Stimulated activated naive B cell treated with anti-CD40 and anti-IgM and Interleukin-4, amounts not matched to agents 10 μg/mL and 1 μg/mL and 100 μg/mL, for 72 hours (primary cell): ENCODE measurements at regions not wholly inside any gene's neighbourhood (a gene's known extent, or its start where the extent isn't known, plus 50 kb on each side); places are given as distances from the start of the nearest gene placed in this dataset.

ENCODE experiments used
- ATAC-seq, 2 donors: fragments of 150-1000 bp; cut with Tn5 transposase; replicated peaks; 2 replicates each; pipeline ENCODE4 v1.10.0; 2021; ENCODE audit warnings: moderate library complexity in 1 of 2
- DNase-seq: peaks from one replicate; pipeline ENCODE4 v3.0.0; 2021
- H3K27ac Mint-ChIP-seq: one replicate; pipeline ENCODE4 v1.8.0; 2022; ENCODE audit warnings: mild to moderate bottlenecking, mixed read lengths
- H3K27me3 Mint-ChIP-seq, 2 donors: one replicate each; pipeline ENCODE4 v1.8.0; 2022; ENCODE audit warnings: mixed read lengths in 2 of 2
- H3K36me3 Mint-ChIP-seq, 2 donors: one replicate each; pipeline ENCODE4 v1.8.0; 2022; ENCODE audit warnings: mixed read lengths in 2 of 2, mild to moderate bottlenecking in 1 of 2
- H3K4me1 Mint-ChIP-seq, 2 donors: one replicate each; pipeline ENCODE4 v1.8.0; 2022; ENCODE audit warnings: mixed read lengths in 2 of 2, mild to moderate bottlenecking in 1 of 2
- H3K4me3 Mint-ChIP-seq, 2 donors: one replicate each; pipeline ENCODE4 v1.8.0; 2022; ENCODE audit warnings: mild to moderate bottlenecking in 2 of 2, mixed read lengths in 2 of 2, moderate library complexity in 1 of 2
- H3K9me3 Mint-ChIP-seq, 2 donors: one replicate each; pipeline ENCODE4 v1.8.0; 2022; ENCODE audit warnings: mixed read lengths in 2 of 2, mild to moderate bottlenecking in 1 of 2

GRCh38 chr11:110000850-110001249 is 92.3 kb upstream of the ZC3H12C start:
- no peak for DNase-seq
- peaks cover 2 to 4% of the 10 kb centered on the region in 2 donors for H3K9me3 Mint-ChIP-seq
- H3K4me1 Mint-ChIP-seq = peaks cover 14 to 21% of the 10 kb centered on the region in 2 donors
- H3K27me3 Mint-ChIP-seq = peaks cover 16 to 33% of the 10 kb centered on the region in 2 donors
- H3K27ac Mint-ChIP-seq = peak overlapping the region; percentile 1
- H3K36me3 Mint-ChIP-seq = peaks cover 0 to 6% of the 10 kb centered on the region in 2 donors
- no peak overlapping the region for H3K4me3 Mint-ChIP-seq
- ATAC-seq = no peak

- DNase-seq (no peak), ATAC-seq (no peak)
- H3K27ac Mint-ChIP-seq = no peak overlapping the region
- H3K4me3 Mint-ChIP-seq = no peak overlapping the region
- H3K4me1 Mint-ChIP-seq = peaks cover 14 to 21% of the 10 kb centered on the region in 2 donors
- H3K27me3 Mint-ChIP-seq = peaks cover 16 to 40% of the 10 kb centered on the region in 2 donors
- H3K9me3 Mint-ChIP-seq = peaks cover 2 to 4% of the 10 kb centered on the region in 2 donors
- H3K36me3 Mint-ChIP-seq = peaks cover 0 to 6% of the 10 kb centered on the region in 2 donors
These were observed 89.8 kb upstream of the ZC3H12C start for GRCh38 chr11:110003426-110003825.

- ATAC-seq (no peak), DNase-seq (no peak)
- H3K27ac Mint-ChIP-seq = no peak overlapping the region
- no peak overlapping the region for H3K4me3 Mint-ChIP-seq
- H3K9me3 Mint-ChIP-seq = peaks cover 18 to 33% of the 10 kb centered on the region in 2 donors
- H3K27me3 Mint-ChIP-seq = peaks cover 42 to 73% of the 10 kb centered on the region in 2 donors
- H3K36me3 Mint-ChIP-seq = peaks cover 9 to 28% of the 10 kb centered on the region in 2 donors
- H3K4me1 Mint-ChIP-seq = peaks cover 0 to 7% of the 10 kb centered on the region in 2 donors
These were observed 81.6 kb upstream of the ZC3H12C start for GRCh38 chr11:110011595-110011994.

- Mint-ChIP-seq H3K9me3 (peaks cover 23 to 28% of the 10 kb centered on the region in 2 donors), H3K36me3 (peaks cover 7 to 30% of the 10 kb centered on the region in 2 donors), H3K27me3 (peaks cover 60 to 63% of the 10 kb centered on the region in 2 donors), H3K4me1 (peaks cover 4 to 15% of the 10 kb centered on the region in 2 donors), H3K27ac (no peak overlapping the region), H3K4me3 (no peak overlapping the region)
- DNase-seq = no peak
- no peak for ATAC-seq
These were observed 77.5 kb upstream of the ZC3H12C start for GRCh38 chr11:110015695-110016094.

GRCh38 chr11:110019675-110020074 is 73.5 kb upstream of the ZC3H12C start:
- Mint-ChIP-seq H3K4me1 (peaks cover 4 to 8% of the 10 kb centered on the region in 2 donors), H3K4me3 (no peak overlapping the region), H3K9me3 (peaks cover 7 to 15% of the 10 kb centered on the region in 2 donors), H3K27me3 (peaks cover 51 to 57% of the 10 kb centered on the region in 2 donors), H3K36me3 (peaks cover 4 to 14% of the 10 kb centered on the region in 2 donors), H3K27ac (no peak overlapping the region)
- peak; percentile 54 to 71 for ATAC-seq
- no peak for DNase-seq

- Mint-ChIP-seq H3K4me1 (peaks cover 9 to 18% of the 10 kb centered on the region in 2 donors), H3K9me3 (peaks cover 4 to 12% of the 10 kb centered on the region in 2 donors), H3K27ac (no peak overlapping the region), H3K4me3 (no peak overlapping the region), H3K36me3 (peaks cover 4 to 15% of the 10 kb centered on the region in 2 donors), H3K27me3 (peaks cover 38 to 41% of the 10 kb centered on the region in 2 donors)
- DNase-seq = no peak
- ATAC-seq = no peak
These were observed 70.6 kb upstream of the ZC3H12C start for GRCh38 chr11:110022548-110022947.

GRCh38 chr11:110023711-110024110 is 69.5 kb upstream of the ZC3H12C start:
- peaks cover 13 to 19% of the 10 kb centered on the region in 2 donors for H3K36me3 Mint-ChIP-seq
- peaks cover 31 to 32% of the 10 kb centered on the region in 2 donors for H3K27me3 Mint-ChIP-seq
- H3K9me3 Mint-ChIP-seq = peaks cover 4 to 16% of the 10 kb centered on the region in 2 donors
- no peak overlapping the region for H3K27ac Mint-ChIP-seq
- ATAC-seq (no peak), DNase-seq (no peak)
- no peak overlapping the region for H3K4me3 Mint-ChIP-seq
- peaks cover 16 to 28% of the 10 kb centered on the region in 2 donors for H3K4me1 Mint-ChIP-seq

GRCh38 chr11:110026858-110027626 is 66.2 kb upstream of the ZC3H12C start:
- H3K9me3 Mint-ChIP-seq = peaks cover 15 to 18% of the 10 kb centered on the region in 2 donors
- ATAC-seq = peak; percentile 92 to 96
- peak overlapping the region; percentile 69 to 76 for H3K4me3 Mint-ChIP-seq

GRCh38 chr11:110027627-110028371 is 65.4 kb upstream of the ZC3H12C start:
- Mint-ChIP-seq H3K27me3 (peaks cover 36 to 51% of the 10 kb centered on the region in 2 donors), H3K4me3 (peak overlapping the region; percentile 69 to 76), H3K4me1 (peaks cover 23 to 29% of the 10 kb centered on the region in 2 donors), H3K27ac (peak overlapping the region; percentile 95), H3K9me3 (peaks cover 18 to 21% of the 10 kb centered on the region in 2 donors), H3K36me3 (peaks cover 18 to 23% of the 10 kb centered on the region in 2 donors)
- ATAC-seq = peak; percentile 72 to 81
- peak; percentile 56 for DNase-seq

More at GRCh38 chr11:110026858-110027626, 66.2 kb upstream of the ZC3H12C start:
- Mint-ChIP-seq H3K36me3 (peaks cover 18 to 23% of the 10 kb centered on the region in 2 donors), H3K27me3 (peaks cover 32 to 51% of the 10 kb centered on the region in 2 donors), H3K27ac (peak overlapping the region; percentile 95), H3K4me1 (peaks cover 23 to 29% of the 10 kb centered on the region in 2 donors)
- peak; percentile 79 for DNase-seq

GRCh38 chr11:110028921-110029320 is 64.3 kb upstream of the ZC3H12C start:
- DNase-seq = no peak
- Mint-ChIP-seq H3K27ac (peak overlapping the region; percentile 95), H3K9me3 (peaks cover 16 to 17% of the 10 kb centered on the region in 2 donors), H3K36me3 (peaks cover 15 to 22% of the 10 kb centered on the region in 2 donors), H3K4me3 (peak overlapping the region in 1 of 2 donors; percentile 19), H3K4me1 (peaks cover 25 to 29% of the 10 kb centered on the region in 2 donors), H3K27me3 (peaks cover 41 to 50% of the 10 kb centered on the region in 2 donors)
- peak in 1 of 2 donors; percentile 16 for ATAC-seq

- Mint-ChIP-seq H3K36me3 (peaks cover 15 to 22% of the 10 kb centered on the region in 2 donors), H3K27me3 (peaks cover 42 to 52% of the 10 kb centered on the region in 2 donors), H3K4me1 (peaks cover 25 to 29% of the 10 kb centered on the region in 2 donors), H3K9me3 (peaks cover 17 to 20% of the 10 kb centered on the region in 2 donors), H3K27ac (no peak overlapping the region), H3K4me3 (no peak overlapping the region)
- ATAC-seq = no peak
- no peak for DNase-seq
These were observed 63.5 kb upstream of the ZC3H12C start for GRCh38 chr11:110029714-110030113.

- no peak for ATAC-seq
- peaks cover 25 to 29% of the 10 kb centered on the region in 2 donors for H3K4me1 Mint-ChIP-seq
These were observed 62.0 kb upstream of the ZC3H12C start for GRCh38 chr11:110031171-110031570.

GRCh38 chr11:110032259-110032658 is 60.9 kb upstream of the ZC3H12C start:
- Mint-ChIP-seq H3K4me1 (peaks cover 22% of the 10 kb centered on the region in 2 donors), H3K27ac (no peak overlapping the region), H3K36me3 (peaks cover 15 to 22% of the 10 kb centered on the region in 2 donors), H3K4me3 (no peak overlapping the region), H3K27me3 (peaks cover 49 to 68% of the 10 kb centered on the region in 2 donors), H3K9me3 (peaks cover 17 to 20% of the 10 kb centered on the region in 2 donors)
- no peak for ATAC-seq
- DNase-seq = no peak

More at GRCh38 chr11:110031171-110031570, 62.0 kb upstream of the ZC3H12C start:
- H3K27ac Mint-ChIP-seq = no peak overlapping the region
- DNase-seq = no peak
- H3K36me3 Mint-ChIP-seq = peaks cover 15 to 22% of the 10 kb centered on the region in 2 donors
- H3K27me3 Mint-ChIP-seq = peaks cover 46 to 57% of the 10 kb centered on the region in 2 donors
- no peak overlapping the region for H3K4me3 Mint-ChIP-seq
- peaks cover 17 to 20% of the 10 kb centered on the region in 2 donors for H3K9me3 Mint-ChIP-seq
